Islet of Langerhans (tissue), 1 donor: ENCODE measurements at regions not wholly inside any gene's neighbourhood (a gene's known extent, or its start where the extent isn't known, plus 50 kb on each side); places are given as distances from the start of the nearest gene placed in this dataset.

ENCODE experiments used
- FAIRE-seq: peaks from one replicate; lab custom pipeline; 2011; peaks lifted over from hg19 to GRCh38; lab: Jason Lieb, UNC

- FAIRE-seq: no peak
Observed at GRCh38 chr12:84601483-84601882, 311.1 kb downstream of the SLC6A15 start.

DNA sequence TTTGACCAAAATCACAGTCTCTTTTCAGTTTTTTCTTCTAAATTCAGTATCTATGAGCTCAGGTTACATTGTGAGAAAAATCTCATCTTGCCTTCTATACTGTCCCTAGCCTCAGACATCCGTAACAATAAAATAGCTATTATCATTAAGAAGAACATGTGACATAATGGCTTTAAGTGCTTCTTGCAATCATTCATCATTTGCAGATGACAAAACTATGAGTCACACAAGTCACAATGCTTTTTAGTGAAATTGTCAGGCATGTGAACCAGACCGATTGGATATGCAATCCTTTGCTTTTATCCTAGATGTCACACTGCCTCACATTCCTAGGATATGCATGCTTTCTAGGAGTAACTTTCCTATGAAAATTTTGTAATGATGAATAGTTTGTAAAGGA lies 313.1 kb downstream of the SLC6A15 start:
- no peak for FAIRE-seq

DNA sequence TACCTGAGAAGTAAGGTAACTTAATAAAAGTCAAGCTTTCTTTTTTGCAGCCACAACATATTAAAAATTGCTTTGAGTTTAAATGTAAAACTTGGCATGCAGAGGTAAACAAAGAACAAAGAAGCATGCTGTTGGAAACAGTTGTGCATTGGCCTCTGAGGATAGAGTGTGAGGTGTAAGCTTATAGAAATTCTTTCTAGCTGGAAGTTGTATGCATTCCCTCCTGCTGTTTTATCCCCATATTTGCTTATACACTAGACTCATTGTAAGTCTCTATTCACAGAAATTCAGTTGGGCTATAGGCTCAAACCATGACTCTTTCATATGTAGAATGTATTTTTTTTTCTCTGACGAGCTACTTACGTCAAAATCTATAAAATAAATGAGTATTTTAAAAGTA lies 316.3 kb downstream of the SLC6A15 start:
- no peak for FAIRE-seq

GRCh38 chr12:84594157-84594556 lies 318.4 kb downstream of the SLC6A15 start:
- no peak for FAIRE-seq

- no peak for FAIRE-seq
Observed at GRCh38 chr12:84585776-84586395, 326.7 kb downstream of the SLC6A15 start.

GRCh38 chr12:84572196-84572595 lies 340.4 kb downstream of the SLC6A15 start:
- FAIRE-seq: no peak

GRCh38 chr12:84562331-84562730 lies 350.3 kb downstream of the SLC6A15 start:
- FAIRE-seq: no peak

- no peak for FAIRE-seq
Observed at GRCh38 chr12:84561351-84561750, 351.2 kb downstream of the SLC6A15 start.

- FAIRE-seq: no peak
Observed at GRCh38 chr12:84554199-84554723, 358.3 kb downstream of the SLC6A15 start.

DNA sequence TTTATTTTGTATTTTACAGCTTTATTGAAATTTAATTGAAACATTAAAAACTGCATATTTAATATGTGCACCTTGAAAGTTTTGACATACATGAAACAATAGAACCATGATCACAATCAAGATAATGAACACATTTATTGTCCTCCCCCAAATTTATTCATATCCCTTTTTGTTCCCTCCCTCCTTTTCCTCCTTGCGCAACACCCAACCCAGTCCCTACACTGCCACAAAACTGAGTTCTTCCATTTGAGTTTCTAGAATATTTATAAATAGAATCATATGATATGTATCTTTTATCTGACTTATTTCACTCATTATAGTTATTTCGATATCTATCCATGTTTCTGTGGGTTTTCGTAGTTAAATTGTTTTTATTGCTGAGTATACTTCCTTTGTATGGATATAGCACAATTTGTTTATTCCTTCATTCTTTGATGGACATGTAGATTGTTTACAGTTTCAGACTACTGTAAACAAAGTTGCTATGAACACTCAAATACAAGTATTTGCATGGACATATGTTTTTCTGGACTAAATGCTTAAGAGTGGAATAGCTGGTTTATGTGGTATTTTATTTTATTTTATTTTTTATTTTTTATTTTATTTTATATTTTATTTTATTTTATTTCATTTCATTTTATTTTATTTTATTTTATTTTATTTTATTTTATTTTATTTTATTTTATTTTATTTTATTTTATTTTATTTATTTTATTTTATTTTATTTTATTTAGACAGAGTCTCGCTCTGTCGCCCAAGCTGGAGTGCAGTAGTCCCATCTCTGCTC lies 359.1 kb downstream of the SLC6A15 start:
- FAIRE-seq: no peak

DNA sequence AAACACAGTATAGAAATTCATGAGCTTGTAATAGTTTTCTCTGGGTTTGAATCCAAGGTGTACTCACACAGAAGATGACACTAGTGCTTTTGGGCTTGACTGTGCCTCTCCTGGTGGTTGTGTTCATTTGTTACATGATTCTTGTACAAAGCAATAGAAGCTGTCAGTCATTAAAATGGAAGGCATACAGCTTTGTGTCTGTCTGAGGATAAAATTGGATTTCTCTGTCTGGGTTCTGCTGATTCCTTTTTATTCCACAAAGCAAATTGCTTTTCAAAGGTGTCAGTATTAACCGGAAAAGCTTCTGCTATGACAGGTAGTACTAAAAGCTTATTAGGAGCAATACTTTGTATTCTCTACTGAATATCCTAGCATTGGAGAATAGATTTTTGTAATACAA lies 361.2 kb downstream of the SLC6A15 start:
- FAIRE-seq: no peak

- FAIRE-seq: no peak
Observed at GRCh38 chr12:84550518-84550917, 362.1 kb downstream of the SLC6A15 start.

GRCh38 chr12:84542289-84542688 lies 370.3 kb downstream of the SLC6A15 start:
- no peak for FAIRE-seq

DNA sequence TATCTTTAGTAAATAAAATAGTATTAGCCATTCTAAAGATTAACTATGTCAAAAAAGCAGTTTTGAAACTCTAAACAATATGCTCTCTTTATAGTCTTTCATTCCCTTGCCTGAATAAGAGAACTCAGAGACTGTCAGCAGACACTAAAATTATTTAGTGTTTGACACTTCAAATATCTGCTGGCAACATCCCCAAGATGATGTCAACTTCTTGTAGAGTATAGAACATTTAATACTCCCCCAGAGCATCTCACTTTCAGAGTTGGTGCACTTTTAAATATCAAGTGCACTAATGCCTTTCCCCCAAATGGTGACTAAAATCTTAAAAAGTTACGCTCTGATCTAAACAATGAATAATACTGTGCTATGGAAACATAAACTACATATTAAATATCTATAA lies 374.9 kb downstream of the SLC6A15 start:
- FAIRE-seq: no peak

DNA sequence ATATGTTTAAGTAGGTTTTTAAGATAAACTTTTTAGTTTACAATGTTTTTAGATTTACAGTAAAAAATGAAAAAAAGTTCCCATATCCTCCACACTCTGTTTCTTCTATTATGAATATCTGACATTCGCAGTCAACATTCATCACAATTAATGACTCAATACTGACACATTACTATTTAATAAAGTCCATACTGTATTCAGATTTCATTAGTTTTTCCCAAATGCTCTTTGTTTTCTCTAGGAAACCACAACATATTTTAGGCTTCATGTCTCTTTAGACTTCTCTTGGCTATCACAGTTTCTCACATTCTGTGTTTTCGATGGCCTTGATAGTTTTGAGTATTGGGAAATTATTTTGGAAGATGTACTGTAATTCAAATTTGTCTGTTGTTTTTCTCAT lies 399.8 kb downstream of the SLC6A15 start:
- peak; percentile 72 for FAIRE-seq

DNA sequence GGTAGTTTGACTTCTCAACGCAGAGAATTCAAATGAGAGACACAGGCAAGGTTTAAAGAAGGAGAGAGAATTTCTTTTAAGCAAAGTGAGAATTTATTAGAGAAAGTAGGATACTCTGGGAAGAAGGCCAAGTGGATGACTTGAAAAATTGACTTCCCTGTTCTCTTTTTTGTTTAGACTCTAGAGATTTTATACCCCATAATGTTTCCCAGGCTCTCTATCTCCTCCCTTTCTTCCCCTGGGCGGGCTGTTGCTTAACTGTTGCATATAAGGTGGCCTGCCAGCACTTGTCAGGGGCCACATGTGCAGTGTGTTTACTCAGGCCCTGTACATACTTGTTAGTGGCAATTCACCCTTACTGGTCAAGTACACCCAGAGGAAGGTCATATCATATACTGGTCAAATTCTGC lies 403.7 kb downstream of the SLC6A15 start:
- no peak for FAIRE-seq

GRCh38 chr12:84507956-84508850 lies 404.4 kb downstream of the SLC6A15 start:
- no peak for FAIRE-seq

GRCh38 chr12:84506282-84506681 lies 406.3 kb downstream of the SLC6A15 start:
- no peak for FAIRE-seq

DNA sequence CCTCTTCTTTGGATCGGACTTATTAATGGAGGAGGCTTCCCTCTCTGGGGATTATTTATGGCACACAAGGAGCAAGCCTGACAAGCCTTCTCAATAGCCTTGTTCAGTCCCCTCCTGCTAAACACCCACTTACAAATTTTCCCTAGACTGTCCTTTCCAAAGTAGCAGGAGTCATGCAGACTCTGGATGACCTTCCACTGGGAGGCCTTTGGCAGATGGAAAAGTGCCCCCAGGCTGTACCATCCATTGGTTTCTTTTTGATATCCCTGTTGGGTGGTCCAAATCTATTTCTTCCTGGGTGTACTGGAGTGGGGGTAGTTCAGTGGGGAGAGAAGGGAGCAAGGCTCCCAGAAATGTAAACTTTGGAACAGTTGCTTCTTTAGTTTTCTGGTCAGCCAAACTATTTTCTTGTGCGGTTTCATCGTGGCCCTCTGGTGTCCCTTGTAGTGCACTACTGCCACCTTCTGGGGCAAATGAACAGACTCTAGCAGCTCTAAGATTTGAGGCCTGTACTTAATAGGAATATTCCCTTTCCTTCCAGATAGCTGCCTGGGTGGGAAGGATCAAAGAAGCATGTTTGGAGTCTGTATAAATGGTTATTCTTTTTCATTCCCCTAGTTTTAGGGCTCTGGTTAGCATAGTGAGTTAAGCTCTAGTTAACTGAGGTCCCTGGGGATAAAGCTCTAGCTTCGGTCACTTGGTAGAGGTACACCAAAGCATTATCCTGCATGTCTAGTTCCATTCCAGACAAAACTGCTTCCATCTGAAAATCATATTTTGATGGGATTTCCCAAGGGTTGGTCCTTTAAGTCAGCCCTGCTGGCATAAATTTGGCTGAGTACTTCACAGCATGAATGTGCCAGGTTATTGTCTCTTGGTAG lies 409.5 kb downstream of the SLC6A15 start:
- FAIRE-seq: peak; percentile 43

DNA sequence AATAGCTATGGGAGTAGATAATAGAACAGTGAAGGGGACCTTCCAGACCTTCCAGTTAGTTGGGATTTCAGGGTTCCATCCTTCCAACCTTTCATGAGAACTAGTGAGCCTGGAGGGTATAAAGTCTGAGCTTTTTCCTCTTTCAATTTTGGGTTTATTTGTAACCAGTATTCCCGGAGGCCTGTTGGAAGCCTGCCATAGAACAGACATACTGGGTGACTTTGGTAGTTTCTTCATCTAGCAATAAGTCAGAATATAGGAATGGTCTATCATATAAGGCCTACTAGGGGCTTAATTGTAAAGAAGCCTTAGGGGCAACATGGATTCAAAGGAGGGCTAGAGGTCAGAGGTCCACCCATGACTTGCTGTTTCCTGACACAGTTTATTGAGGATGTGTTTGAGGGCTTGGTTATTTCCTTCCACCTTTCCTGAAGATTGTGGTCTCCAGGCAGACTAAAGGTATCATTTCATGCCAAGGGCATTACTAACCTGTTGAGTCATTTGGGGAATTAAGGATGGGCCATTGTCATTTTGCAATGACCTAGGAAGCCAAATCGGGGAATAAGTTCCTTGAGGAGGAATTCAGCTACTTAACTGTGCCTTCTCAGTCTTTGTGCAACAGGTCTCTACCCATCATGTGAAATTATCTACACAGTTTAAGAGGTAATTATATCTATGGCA lies 410.3 kb downstream of the SLC6A15 start:
- FAIRE-seq: no peak

GRCh38 chr12:84497819-84498218 lies 414.8 kb downstream of the SLC6A15 start:
- FAIRE-seq: no peak
